Activated T-cell treated with anti-CD3 and anti-CD28 coated beads, Interleukin-2, amount 50 U/mL, for 72 hours (primary cell): ENCODE measurements at regions not wholly inside any gene's neighbourhood (a gene's known extent, or its start where the extent isn't known, plus 50 kb on each side); places are given as distances from the start of the nearest gene placed in this dataset.
A peak's percentile ranks its signal among the peaks of the same experiment; 100 is the strongest.
"Not testable (repeated sequence)": the region's sequence is repeated elsewhere in the genome, so short reads cannot be mapped to it uniquely, and the experiment has no call there.

Experiments used
- ATAC-seq, 2 donors: fragments of 150-1000 bp; cut with Tn5 transposase; replicated peaks in 1 of 2; 2 replicates each; pipeline ENCODE4 v1.10.0; 2021; ENCODE audit warnings: moderate library complexity in 2 of 2, mild to moderate bottlenecking in 1 of 2
- DNase-seq, 2 donors: peaks; one replicate each; pipeline ENCODE4 v3.0.0; 2021 to 2022; ENCODE audit warnings: mixed read lengths in 1 of 2
- H3K27ac Mint-ChIP-seq: one replicate; pipeline ENCODE4 v1.8.0; 2022; ENCODE audit warnings: mild to moderate bottlenecking, moderate library complexity, mixed read lengths
- H3K27me3 Mint-ChIP-seq: one replicate; pipeline ENCODE4 v1.8.0; 2022; ENCODE audit warnings: low read depth, mixed read lengths
- H3K36me3 Mint-ChIP-seq, 2 donors: one replicate each; pipeline ENCODE4 v1.8.0; 2022; ENCODE audit warnings: mixed read lengths in 2 of 2, mild to moderate bottlenecking in 1 of 2; ENCODE audit not compliant: insufficient read depth in 2 of 2
- H3K4me1 Mint-ChIP-seq: one replicate; pipeline ENCODE4 v1.8.0; 2022; ENCODE audit warnings: low read depth, mixed read lengths
- H3K4me3 Mint-ChIP-seq, 2 donors: one replicate each; pipeline ENCODE4 v1.8.0; 2022; ENCODE audit warnings: mild to moderate bottlenecking in 2 of 2, mixed read lengths in 2 of 2, moderate library complexity in 2 of 2
- H3K9me3 Mint-ChIP-seq, 2 donors: one replicate each; pipeline ENCODE4 v1.8.0; 2022; ENCODE audit warnings: mixed read lengths in 2 of 2

- Mint-ChIP-seq H3K27me3 (no peaks in the 10 kb centered on the region), H3K9me3 (no peaks in the 10 kb centered on the region), H3K4me1 (no peaks in the 10 kb centered on the region), H3K36me3 (no peaks in the 10 kb centered on the region), H3K27ac (no peak overlapping the region), H3K4me3 (no peak overlapping the region)
- DNase-seq (no peak), ATAC-seq (no peak)
These were observed 222.7 kb upstream of the DNAJC19 start for GRCh38 chr3:181212271-181212670.

- DNase-seq (no peak), ATAC-seq (no peak)
- Mint-ChIP-seq H3K4me1 (no peaks in the 10 kb centered on the region), H3K36me3 (no peaks in the 10 kb centered on the region), H3K27me3 (no peaks in the 10 kb centered on the region), H3K4me3 (no peak overlapping the region), H3K9me3 (no peaks in the 10 kb centered on the region), H3K27ac (no peak overlapping the region)
These were observed 220.7 kb upstream of the DNAJC19 start for GRCh38 chr3:181210275-181210674.

- peaks cover 0 to 5% of the 10 kb centered on the region in 2 donors for H3K36me3 Mint-ChIP-seq
- H3K27ac Mint-ChIP-seq = no peak overlapping the region
- DNase-seq = no peak
- no peak for ATAC-seq
- H3K4me3 Mint-ChIP-seq = no peak overlapping the region
- no peaks in the 10 kb centered on the region for H3K27me3 Mint-ChIP-seq
- H3K9me3 Mint-ChIP-seq = peaks cover 5 to 9% of the 10 kb centered on the region in 2 donors
- no peaks in the 10 kb centered on the region for H3K4me1 Mint-ChIP-seq
These were observed 200.0 kb upstream of the DNAJC19 start for GRCh38 chr3:181189556-181189955.

- H3K4me3 Mint-ChIP-seq = no peak overlapping the region
- no peaks in the 10 kb centered on the region for H3K9me3 Mint-ChIP-seq
- DNase-seq = no peak
- no peaks in the 10 kb centered on the region for H3K4me1 Mint-ChIP-seq
- ATAC-seq = no peak
- H3K27me3 Mint-ChIP-seq = no peaks in the 10 kb centered on the region
- H3K36me3 Mint-ChIP-seq = no peaks in the 10 kb centered on the region
- no peak overlapping the region for H3K27ac Mint-ChIP-seq
These were observed 194.2 kb upstream of the DNAJC19 start for GRCh38 chr3:181183764-181184163.

GRCh38 chr3:181183057-181183456 is 193.5 kb upstream of the DNAJC19 start:
- H3K4me3 Mint-ChIP-seq, H3K4me1 Mint-ChIP-seq, H3K36me3 Mint-ChIP-seq, H3K27ac Mint-ChIP-seq, H3K9me3 Mint-ChIP-seq, H3K27me3 Mint-ChIP-seq, ATAC-seq, DNase-seq: not testable (repeated sequence)

- Mint-ChIP-seq H3K9me3 (no peaks in the 10 kb centered on the region), H3K27me3 (no peaks in the 10 kb centered on the region), H3K36me3 (no peaks in the 10 kb centered on the region), H3K27ac (no peak overlapping the region), H3K4me1 (no peaks in the 10 kb centered on the region), H3K4me3 (no peak overlapping the region)
- ATAC-seq (no peak), DNase-seq (no peak)
These were observed 189.5 kb upstream of the DNAJC19 start for GRCh38 chr3:181178991-181179390.

GRCh38 chr3:181176601-181177000 is 187.1 kb upstream of the DNAJC19 start:
- Mint-ChIP-seq H3K4me1 (no peaks in the 10 kb centered on the region), H3K27ac (no peak overlapping the region), H3K27me3 (no peaks in the 10 kb centered on the region), H3K9me3 (no peaks in the 10 kb centered on the region), H3K36me3 (no peaks in the 10 kb centered on the region), H3K4me3 (no peak overlapping the region)
- peak; percentile 18 to 56 for DNase-seq
- no peak for ATAC-seq

GRCh38 chr3:181174676-181175233 is 185.2 kb upstream of the DNAJC19 start:
- Mint-ChIP-seq H3K27me3 (no peaks in the 10 kb centered on the region), H3K36me3 (no peaks in the 10 kb centered on the region), H3K4me3 (no peak overlapping the region), H3K27ac (no peak overlapping the region), H3K4me1 (no peaks in the 10 kb centered on the region), H3K9me3 (no peaks in the 10 kb centered on the region)
- no peak for DNase-seq
- ATAC-seq = no peak

GRCh38 chr3:181174022-181174421 is 184.5 kb upstream of the DNAJC19 start:
- no peaks in the 10 kb centered on the region for H3K4me1 Mint-ChIP-seq
- ATAC-seq (no peak), DNase-seq (no peak)
- no peaks in the 10 kb centered on the region for H3K9me3 Mint-ChIP-seq
- H3K27me3 Mint-ChIP-seq = no peaks in the 10 kb centered on the region
- no peak overlapping the region for H3K27ac Mint-ChIP-seq
- no peak overlapping the region for H3K4me3 Mint-ChIP-seq
- H3K36me3 Mint-ChIP-seq = no peaks in the 10 kb centered on the region

- no peak overlapping the region for H3K4me3 Mint-ChIP-seq
- no peaks in the 10 kb centered on the region for H3K27me3 Mint-ChIP-seq
- ATAC-seq (no peak), DNase-seq (no peak)
- no peaks in the 10 kb centered on the region for H3K36me3 Mint-ChIP-seq
- no peaks in the 10 kb centered on the region for H3K4me1 Mint-ChIP-seq
- H3K9me3 Mint-ChIP-seq = no peaks in the 10 kb centered on the region
- H3K27ac Mint-ChIP-seq = no peak overlapping the region
These were observed 183.7 kb upstream of the DNAJC19 start for GRCh38 chr3:181173227-181173626.

GRCh38 chr3:181134873-181135272 is 145.3 kb upstream of the DNAJC19 start:
- no peaks in the 10 kb centered on the region for H3K4me1 Mint-ChIP-seq
- no peaks in the 10 kb centered on the region for H3K36me3 Mint-ChIP-seq
- ATAC-seq = peak in 1 of 2 donors; percentile 67

GRCh38 chr3:181133832-181134231 is 144.3 kb upstream of the DNAJC19 start:
- Mint-ChIP-seq H3K27me3 (no peaks in the 10 kb centered on the region), H3K27ac (no peak overlapping the region), H3K9me3 (peaks cover 0 to 2% of the 10 kb centered on the region in 2 donors), H3K4me1 (no peaks in the 10 kb centered on the region), H3K36me3 (no peaks in the 10 kb centered on the region), H3K4me3 (no peak overlapping the region)
- ATAC-seq = no peak
- DNase-seq = no peak

More at GRCh38 chr3:181134873-181135272, 145.3 kb upstream of the DNAJC19 start:
- no peak for DNase-seq
- H3K9me3 Mint-ChIP-seq = peaks cover 0 to 2% of the 10 kb centered on the region in 2 donors
- no peak overlapping the region for H3K27ac Mint-ChIP-seq
- no peaks in the 10 kb centered on the region for H3K27me3 Mint-ChIP-seq
- H3K4me3 Mint-ChIP-seq = no peak overlapping the region

GRCh38 chr3:181105646-181106045 is 116.1 kb upstream of the DNAJC19 start:
- Mint-ChIP-seq H3K27me3 (no peaks in the 10 kb centered on the region), H3K27ac (no peak overlapping the region), H3K4me1 (no peaks in the 10 kb centered on the region)

GRCh38 chr3:181103605-181104004 is 114.1 kb upstream of the DNAJC19 start:
- no peaks in the 10 kb centered on the region for H3K4me1 Mint-ChIP-seq
- H3K27me3 Mint-ChIP-seq = no peaks in the 10 kb centered on the region
- DNase-seq = peak; percentile 10 to 24
- no peak for ATAC-seq
- H3K9me3 Mint-ChIP-seq = peaks cover 4% of the 10 kb centered on the region in 2 donors
- H3K36me3 Mint-ChIP-seq = peaks cover 1 to 3% of the 10 kb centered on the region in 2 donors
- H3K4me3 Mint-ChIP-seq = no peak overlapping the region
- H3K27ac Mint-ChIP-seq = no peak overlapping the region

More at GRCh38 chr3:181105646-181106045, 116.1 kb upstream of the DNAJC19 start:
- Mint-ChIP-seq H3K4me3 (no peak overlapping the region), H3K36me3 (peaks cover 1 to 3% of the 10 kb centered on the region in 2 donors), H3K9me3 (peaks cover 4 to 6% of the 10 kb centered on the region in 2 donors)
- ATAC-seq (no peak), DNase-seq (no peak)
